ENCODE measurements at regions not wholly inside any gene's neighbourhood (a gene's known extent, or its start where the extent isn't known, plus 50 kb on each side); places are given as distances from the start of the nearest gene placed in this dataset.

DNA sequence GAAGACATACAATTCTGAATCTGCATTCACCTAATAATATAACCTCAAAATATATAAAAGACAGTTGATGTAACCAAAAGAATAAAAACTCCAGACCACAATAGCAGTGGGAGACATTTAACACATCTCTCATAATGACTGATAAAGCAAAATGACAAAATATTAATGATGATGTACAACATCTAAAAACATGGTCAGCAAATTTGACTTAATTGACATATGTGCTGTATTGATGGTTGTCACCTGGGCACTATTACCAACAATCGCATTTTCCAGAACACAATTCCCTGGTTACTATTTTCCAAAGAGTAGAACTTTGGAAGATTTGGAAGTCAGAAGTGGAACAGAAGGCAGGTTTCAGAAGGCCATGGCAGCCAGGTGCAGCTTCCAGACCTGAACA, 899.5 kb upstream of the CELF2 start:
- no peak for DNase-seq
- Histone ChIP-seq H3K4me3 (ENCODE audit: insufficient read depth, low read depth, low read length) (no peak overlapping the region), H3K36me3 (replicated peaks; ENCODE audit: control insufficient read depth, insufficient read depth, low read length) (no peaks in the 10 kb centered on the region), H3K27me3 (ENCODE audit: control insufficient read depth, insufficient read depth, low read length) (no peaks in the 10 kb centered on the region)

DNA sequence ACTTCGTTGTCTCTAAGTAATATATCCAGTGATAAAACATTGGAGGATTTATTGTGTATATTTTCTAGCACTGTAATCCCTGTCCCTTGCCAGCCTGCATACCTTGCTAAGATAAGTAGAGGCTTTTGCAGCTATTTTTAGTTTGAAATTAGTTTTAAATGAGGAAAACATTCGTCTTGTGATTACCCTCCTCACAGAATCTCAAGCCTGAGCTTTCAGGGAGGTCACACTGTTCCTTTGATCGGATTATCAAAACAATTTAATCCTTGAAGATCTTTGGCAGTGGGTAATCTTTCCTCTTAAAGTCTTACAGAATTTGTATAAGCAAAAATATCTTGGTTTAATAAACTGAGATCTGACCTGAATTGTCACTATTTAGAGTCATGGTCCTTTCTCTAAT, 897.0 kb upstream of the CELF2 start:
- no peak for DNase-seq
- Histone ChIP-seq H3K36me3 (replicated peaks; ENCODE audit: control insufficient read depth, insufficient read depth, low read length) (no peaks in the 10 kb centered on the region), H3K4me3 (ENCODE audit: insufficient read depth, low read depth, low read length) (no peak overlapping the region), H3K27me3 (ENCODE audit: control insufficient read depth, insufficient read depth, low read length) (no peaks in the 10 kb centered on the region)

DNA sequence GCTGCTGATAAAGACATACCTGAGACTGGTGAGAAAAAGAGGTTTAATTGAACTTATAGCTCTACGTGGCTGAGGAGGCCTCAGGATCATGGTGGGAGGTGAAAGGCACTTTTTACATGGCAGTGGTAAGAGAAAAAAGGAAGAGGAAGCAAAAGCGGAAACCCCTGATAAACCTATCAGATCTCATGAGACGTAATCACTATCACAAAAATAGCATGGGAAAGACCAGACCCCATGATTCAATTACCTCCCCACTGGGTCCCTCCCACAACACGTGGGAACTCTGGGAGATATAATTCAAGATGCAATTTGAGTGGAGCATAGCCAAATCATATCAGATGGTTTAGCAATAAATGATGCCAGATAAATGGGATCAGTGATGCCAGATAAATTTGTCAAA, 892.0 kb upstream of the CELF2 start:
- Histone ChIP-seq H3K4me3 (ENCODE audit: insufficient read depth, low read depth, low read length) (no peak overlapping the region), H3K27me3 (ENCODE audit: control insufficient read depth, insufficient read depth, low read length) (no peaks in the 10 kb centered on the region), H3K36me3 (replicated peaks; ENCODE audit: control insufficient read depth, insufficient read depth, low read length) (no peaks in the 10 kb centered on the region)
- no peak for DNase-seq

DNA sequence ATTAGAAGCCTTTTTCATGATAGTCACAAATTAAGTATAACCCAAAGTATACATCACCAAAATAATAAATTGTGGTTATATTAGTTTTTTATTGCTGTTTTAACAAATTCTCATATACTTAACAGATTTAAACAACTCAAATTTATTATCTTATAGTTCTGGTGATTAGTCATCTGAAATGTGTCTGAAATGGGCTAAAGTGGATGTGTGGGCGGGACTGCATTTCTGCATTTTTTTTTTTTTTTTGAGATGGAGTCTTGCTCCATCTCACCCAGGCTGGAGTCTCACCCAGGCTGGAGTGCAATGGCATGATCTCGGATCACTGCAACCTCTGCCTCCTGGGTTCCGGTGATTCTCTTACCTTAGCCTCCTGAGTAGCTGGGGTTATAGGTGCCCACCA, 891.5 kb upstream of the CELF2 start:
- Histone ChIP-seq H3K27me3 (ENCODE audit: control insufficient read depth, insufficient read depth, low read length) (no peaks in the 10 kb centered on the region), H3K36me3 (replicated peaks; ENCODE audit: control insufficient read depth, insufficient read depth, low read length) (no peaks in the 10 kb centered on the region), H3K4me3 (ENCODE audit: insufficient read depth, low read depth, low read length) (no peak overlapping the region)
- no peak for DNase-seq

DNA sequence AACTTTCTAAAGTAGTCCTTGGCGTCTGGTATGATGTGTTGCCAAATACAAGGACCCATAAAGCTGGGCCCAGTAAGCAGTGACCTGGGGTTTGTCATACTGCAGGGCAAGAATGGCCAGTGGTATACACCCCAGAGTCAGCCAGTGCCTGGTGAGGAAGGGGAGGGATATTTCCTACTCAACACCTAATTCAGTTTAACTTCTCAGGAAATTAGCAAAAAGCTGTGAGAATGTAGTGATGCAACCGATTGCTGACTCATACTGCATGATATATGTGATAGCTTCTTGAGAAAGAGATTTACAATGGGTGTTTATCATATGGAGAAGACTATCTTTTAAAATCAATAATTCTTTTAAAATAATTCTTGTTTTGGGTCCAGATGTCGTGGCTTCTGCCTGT, 889.3 kb upstream of the CELF2 start:
- no peak for DNase-seq
- Histone ChIP-seq H3K36me3 (replicated peaks; ENCODE audit: control insufficient read depth, insufficient read depth, low read length) (no peaks in the 10 kb centered on the region), H3K4me3 (ENCODE audit: insufficient read depth, low read depth, low read length) (no peak overlapping the region), H3K27me3 (ENCODE audit: control insufficient read depth, insufficient read depth, low read length) (no peaks in the 10 kb centered on the region)

DNA sequence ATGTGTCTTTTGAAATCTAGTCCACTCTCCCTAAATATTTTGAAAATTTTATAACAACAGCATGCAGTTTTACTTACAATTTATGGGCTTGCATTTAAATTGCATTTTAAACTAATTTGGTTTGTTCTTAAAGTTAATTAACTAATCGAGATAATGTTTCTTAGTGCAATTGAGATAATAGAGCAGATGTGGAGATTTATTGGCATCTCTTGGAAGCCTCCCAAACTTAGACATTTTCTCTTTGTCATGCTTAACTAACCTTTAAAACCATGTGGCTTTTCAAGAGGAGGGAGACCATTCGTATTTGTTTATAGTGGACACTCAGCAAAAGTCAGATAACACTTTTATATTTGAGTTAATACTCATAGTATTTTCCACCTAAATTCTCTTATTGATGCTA, 887.0 kb upstream of the CELF2 start:
- H3K4me3 ChIP-seq (ENCODE audit: insufficient read depth, low read depth, low read length) = no peak overlapping the region
- H3K36me3 ChIP-seq (replicated peaks; ENCODE audit: control insufficient read depth, insufficient read depth, low read length) = no peaks in the 10 kb centered on the region
- no peak for DNase-seq
- H3K27me3 ChIP-seq (ENCODE audit: control insufficient read depth, insufficient read depth, low read length) = no peaks in the 10 kb centered on the region

DNA sequence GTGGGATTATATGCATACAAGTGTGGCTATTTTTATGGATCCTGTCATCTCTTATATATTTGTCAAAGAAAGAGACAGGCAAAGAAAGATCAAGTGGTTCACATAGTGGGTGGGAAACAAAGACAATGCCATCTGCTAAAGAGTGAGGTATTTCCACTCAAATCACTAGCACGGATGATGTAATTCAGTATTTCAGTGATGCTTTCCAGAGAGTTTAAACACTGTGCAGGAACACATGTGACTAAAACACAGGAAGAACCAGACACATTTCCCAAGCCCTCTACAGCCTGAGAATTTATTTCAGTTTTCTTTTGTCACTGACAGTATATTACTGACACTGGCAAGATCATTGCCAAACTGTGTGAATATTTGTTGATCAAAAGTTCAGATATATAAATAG, 885.7 kb upstream of the CELF2 start:
- Histone ChIP-seq H3K36me3 (replicated peaks; ENCODE audit: control insufficient read depth, insufficient read depth, low read length) (no peaks in the 10 kb centered on the region), H3K27me3 (ENCODE audit: control insufficient read depth, insufficient read depth, low read length) (no peaks in the 10 kb centered on the region), H3K4me3 (ENCODE audit: insufficient read depth, low read depth, low read length) (no peak overlapping the region)
- no peak for DNase-seq

DNA sequence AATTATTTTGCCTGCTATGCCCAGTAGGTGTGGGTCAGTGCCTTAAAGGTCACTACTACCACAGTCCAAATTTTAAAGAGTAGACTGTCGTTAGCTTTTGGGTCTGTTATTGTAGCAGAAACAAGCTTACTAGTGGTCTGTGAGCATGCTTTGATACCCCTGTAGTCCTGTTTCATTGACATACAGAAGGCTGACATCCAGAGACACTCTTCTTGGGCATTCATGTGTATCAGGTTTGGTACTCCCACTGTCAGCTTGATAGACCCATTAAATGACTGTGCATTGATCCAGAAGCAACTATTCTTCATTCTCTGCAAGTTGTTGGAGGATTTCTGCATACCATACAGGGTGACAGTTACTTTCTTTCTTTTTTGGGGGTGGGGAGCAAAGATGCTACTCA, 884.4 kb upstream of the CELF2 start:
- H3K4me3 ChIP-seq (ENCODE audit: insufficient read depth, low read depth, low read length) = no peak overlapping the region
- no peaks in the 10 kb centered on the region for H3K36me3 ChIP-seq (replicated peaks; ENCODE audit: control insufficient read depth, insufficient read depth, low read length)
- H3K27me3 ChIP-seq (ENCODE audit: control insufficient read depth, insufficient read depth, low read length) = no peaks in the 10 kb centered on the region
- no peak for DNase-seq

DNA sequence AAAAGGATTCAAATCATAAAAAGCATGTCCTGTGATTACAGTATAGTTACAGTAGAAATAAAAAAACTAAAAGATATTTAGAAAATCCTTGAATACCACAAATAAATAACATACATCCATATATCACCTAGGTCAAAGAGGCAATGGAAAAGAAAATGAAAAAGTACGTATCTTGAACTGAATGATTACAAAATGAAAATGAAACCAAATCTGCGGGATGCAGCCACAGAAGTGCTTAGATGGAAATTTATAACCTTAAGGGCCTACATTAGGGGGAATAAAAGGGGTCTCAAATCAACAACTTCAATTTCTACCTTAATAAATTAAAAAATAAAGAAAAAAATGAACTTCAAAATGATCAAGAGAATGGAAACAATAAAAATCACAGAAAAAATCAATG, 879.0 kb upstream of the CELF2 start:
- Histone ChIP-seq H3K27me3 (ENCODE audit: control insufficient read depth, insufficient read depth, low read length) (no peaks in the 10 kb centered on the region), H3K36me3 (replicated peaks; ENCODE audit: control insufficient read depth, insufficient read depth, low read length) (no peaks in the 10 kb centered on the region), H3K4me3 (ENCODE audit: insufficient read depth, low read depth, low read length) (no peak overlapping the region)
- DNase-seq = no peak

DNA sequence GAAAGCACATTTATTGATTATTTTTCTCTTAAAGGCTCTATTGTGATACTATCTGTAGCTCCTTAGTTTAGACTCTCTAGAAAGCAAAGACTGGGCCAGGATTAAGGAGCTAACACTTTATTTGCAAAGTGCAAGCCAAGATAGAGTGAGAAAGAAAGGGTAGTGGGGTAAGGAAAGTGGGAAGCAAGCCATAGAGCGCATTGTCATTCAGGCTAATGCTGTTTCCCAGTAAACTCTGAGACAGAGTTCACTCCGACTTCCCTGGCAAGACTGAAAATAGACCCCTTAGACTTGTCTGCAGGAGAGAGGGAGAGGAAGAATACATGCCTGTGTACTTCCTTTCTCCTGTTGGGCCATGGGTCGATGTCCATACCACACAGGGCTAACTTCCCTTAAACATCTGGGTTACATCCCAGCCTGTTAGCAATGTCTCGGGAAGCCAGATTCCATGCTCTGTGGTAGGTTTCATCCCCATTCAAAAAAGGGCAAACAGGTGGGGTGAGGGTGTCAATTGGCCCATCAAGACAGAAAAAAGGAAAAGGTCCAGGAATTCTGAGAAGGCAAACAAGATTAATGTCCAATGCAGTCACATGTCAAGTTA, 875.8 kb upstream of the CELF2 start:
- no peaks in the 10 kb centered on the region for H3K36me3 ChIP-seq (replicated peaks; ENCODE audit: control insufficient read depth, insufficient read depth, low read length)
- H3K4me3 ChIP-seq (ENCODE audit: insufficient read depth, low read depth, low read length) = no peak overlapping the region
- no peak for DNase-seq
- no peaks in the 10 kb centered on the region for H3K27me3 ChIP-seq (ENCODE audit: control insufficient read depth, insufficient read depth, low read length)

DNA sequence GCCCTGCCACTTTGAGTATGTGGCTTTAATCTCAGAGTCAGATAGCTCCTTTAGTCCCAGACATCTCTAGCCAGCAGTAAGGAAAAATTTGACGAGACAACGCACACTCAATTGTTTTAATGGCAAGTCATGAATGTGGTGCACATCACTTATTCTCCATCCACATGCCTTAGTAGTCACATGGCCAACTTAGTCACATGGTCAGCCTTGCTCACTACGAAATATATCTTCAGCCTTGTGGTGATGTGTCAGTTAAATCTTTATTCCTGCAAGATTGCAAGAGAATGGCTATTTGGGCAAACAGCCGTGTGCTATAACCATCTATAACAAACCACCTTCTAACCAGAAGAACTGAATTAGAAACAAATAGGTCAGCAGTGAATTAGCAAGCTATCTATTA, 871.1 kb upstream of the CELF2 start:
- DNase-seq = no peak
- Histone ChIP-seq H3K36me3 (replicated peaks; ENCODE audit: control insufficient read depth, insufficient read depth, low read length) (no peaks in the 10 kb centered on the region), H3K4me3 (ENCODE audit: insufficient read depth, low read depth, low read length) (no peak overlapping the region), H3K27me3 (ENCODE audit: control insufficient read depth, insufficient read depth, low read length) (no peaks in the 10 kb centered on the region)

DNA sequence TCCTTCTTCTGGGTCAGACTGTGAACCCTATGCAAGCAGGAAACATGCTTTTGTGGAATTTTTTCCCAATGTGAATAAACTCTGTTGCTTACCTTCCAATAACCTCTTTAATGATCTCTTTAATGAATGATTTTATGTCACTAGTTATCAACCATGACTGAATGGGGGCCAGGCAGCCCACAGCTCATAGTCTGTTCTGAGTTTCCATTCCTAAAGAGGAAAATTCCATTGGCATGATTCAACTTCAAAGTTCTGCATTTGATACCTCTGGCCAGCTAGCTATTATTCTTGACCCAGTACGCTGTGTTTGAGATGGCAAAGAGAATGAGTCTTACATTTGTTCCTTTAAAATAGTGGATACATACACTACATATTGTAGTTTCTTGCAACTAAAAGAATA, 867.8 kb upstream of the CELF2 start:
- Histone ChIP-seq H3K27me3 (ENCODE audit: control insufficient read depth, insufficient read depth, low read length) (no peaks in the 10 kb centered on the region), H3K4me3 (ENCODE audit: insufficient read depth, low read depth, low read length) (no peak overlapping the region), H3K36me3 (replicated peaks; ENCODE audit: control insufficient read depth, insufficient read depth, low read length) (no peaks in the 10 kb centered on the region)
- no peak for DNase-seq

DNA sequence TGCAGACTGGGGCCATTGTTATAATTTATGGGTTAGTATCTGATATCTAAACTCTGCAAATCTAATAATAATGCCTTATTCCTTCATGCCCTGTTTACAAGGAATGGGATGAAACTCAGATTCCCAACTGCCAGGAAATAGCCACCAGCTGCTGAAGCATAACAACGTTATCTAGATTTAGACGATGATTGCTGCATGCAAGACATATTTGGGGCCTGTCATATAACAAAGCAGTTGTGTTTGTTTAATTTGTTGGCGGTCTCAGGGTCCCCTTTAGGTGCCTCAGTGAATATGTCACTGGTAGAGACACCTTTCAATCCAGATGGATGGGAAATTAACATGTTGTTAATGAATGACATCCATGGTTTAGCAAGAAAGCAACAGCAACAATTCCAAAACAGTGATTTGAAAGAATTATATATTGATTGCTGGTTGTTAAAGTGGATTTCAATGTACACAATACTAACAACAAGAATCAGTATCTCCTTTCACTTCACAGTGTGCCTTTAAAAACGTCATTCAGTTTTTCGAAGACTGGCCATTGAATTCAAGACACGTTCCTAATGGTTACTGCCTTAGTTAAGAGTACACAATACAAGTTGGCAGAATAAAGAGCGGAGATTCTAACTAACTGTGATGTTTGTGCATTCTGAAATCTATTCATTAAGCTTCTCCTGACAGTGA, 860.6 kb upstream of the CELF2 start:
- H3K27me3 ChIP-seq (ENCODE audit: control insufficient read depth, insufficient read depth, low read length) = no peaks in the 10 kb centered on the region
- no peak for DNase-seq
- no peaks in the 10 kb centered on the region for H3K36me3 ChIP-seq (replicated peaks; ENCODE audit: control insufficient read depth, insufficient read depth, low read length)
- no peak overlapping the region for H3K4me3 ChIP-seq (ENCODE audit: insufficient read depth, low read depth, low read length)

DNA sequence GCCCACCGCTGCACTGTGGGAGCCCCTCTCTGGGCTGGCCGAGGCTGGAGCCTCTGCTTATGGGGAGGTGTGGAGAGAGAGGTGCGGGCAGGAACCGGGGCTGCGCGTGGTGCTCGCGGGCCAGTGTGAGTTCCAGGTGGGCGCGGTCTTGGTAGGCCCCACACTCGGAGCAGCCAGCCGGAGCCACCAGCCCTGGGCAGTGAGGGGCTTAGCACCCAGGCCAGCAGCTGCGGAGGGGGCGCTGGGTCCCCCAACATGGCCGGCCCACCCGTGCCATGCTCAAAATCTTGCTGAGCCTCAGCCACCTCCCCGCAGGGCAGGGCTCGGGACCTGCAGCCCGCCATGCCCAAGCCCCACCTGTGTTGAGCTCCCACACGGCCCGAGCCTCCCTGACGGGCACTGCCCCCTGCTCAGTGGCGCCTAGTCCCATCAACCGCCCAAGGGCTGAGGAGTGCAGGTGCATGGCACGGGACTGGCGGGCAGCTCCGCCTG, 856.8 kb upstream of the CELF2 start:
- Histone ChIP-seq H3K36me3 (replicated peaks; ENCODE audit: control insufficient read depth, insufficient read depth, low read length) (no peaks in the 10 kb centered on the region), H3K4me3 (ENCODE audit: insufficient read depth, low read depth, low read length) (no peak overlapping the region), H3K27me3 (ENCODE audit: control insufficient read depth, insufficient read depth, low read length) (no peaks in the 10 kb centered on the region)
- no peak for DNase-seq

DNA sequence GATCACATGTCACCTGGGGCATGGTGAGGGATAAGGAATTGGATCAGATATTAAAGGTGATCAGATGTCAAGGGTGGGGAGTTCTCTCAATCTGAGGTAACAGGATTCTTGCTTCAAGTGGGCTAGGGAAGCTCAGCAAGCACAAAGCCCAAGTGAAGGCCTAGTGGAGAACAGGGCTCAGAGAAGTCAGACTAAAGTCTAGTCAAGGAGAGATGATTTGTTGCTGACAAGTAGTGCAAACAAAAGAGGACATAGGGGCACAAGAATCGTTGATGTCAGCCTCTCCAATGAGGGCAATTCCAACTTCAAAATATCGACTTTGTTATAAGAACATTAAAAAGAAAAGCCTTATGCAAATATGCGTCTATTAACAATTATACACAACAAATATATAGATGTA, 852.8 kb upstream of the CELF2 start:
- Histone ChIP-seq H3K4me3 (ENCODE audit: insufficient read depth, low read depth, low read length) (no peak overlapping the region), H3K27me3 (ENCODE audit: control insufficient read depth, insufficient read depth, low read length) (no peaks in the 10 kb centered on the region), H3K36me3 (replicated peaks; ENCODE audit: control insufficient read depth, insufficient read depth, low read length) (no peaks in the 10 kb centered on the region)
- peak; percentile 3 for DNase-seq

DNA sequence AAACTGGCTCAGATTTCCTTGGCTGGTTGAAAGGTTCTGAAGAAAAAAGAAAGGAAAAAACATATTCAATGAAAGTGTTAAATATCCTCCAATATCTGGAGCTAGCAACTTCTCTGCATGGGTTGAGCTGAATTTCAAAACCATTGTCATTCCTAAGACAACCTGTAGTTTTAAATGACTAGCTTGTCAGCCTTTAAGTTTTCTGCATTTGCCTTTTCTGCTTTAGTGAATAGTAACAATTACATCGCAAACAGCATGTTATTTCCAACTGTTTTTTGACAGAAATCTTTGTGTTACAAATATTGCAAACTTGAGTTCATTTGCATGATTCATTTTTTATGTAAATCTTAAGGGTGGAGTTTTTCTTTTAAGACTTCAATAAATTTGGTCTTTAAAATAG, 852.3 kb upstream of the CELF2 start:
- DNase-seq = peak; percentile 16
- H3K36me3 ChIP-seq (replicated peaks; ENCODE audit: control insufficient read depth, insufficient read depth, low read length) = no peaks in the 10 kb centered on the region
- no peak overlapping the region for H3K4me3 ChIP-seq (ENCODE audit: insufficient read depth, low read depth, low read length)
- no peaks in the 10 kb centered on the region for H3K27me3 ChIP-seq (ENCODE audit: control insufficient read depth, insufficient read depth, low read length)
